Vagina (tissue), 2 donors: ENCODE measurements at regions not wholly inside any gene's neighbourhood (a gene's known extent, or its start where the extent isn't known, plus 50 kb on each side); places are given as distances from the start of the nearest gene placed in this dataset.

ENCODE experiments used
- CTCF ChIP-seq, 3 experiments: fragments of 450-650 bp in 2 of 3; fragments of 200-600 bp in 1 of 3; sonication (generic) in 1 of 3; IDR thresholded peaks; one replicate each; pipeline ENCODE4 v1.5.1; 2017 to 2019; ENCODE audit warnings: antibody characterized with exemption in 3 of 3, mild to moderate bottlenecking in 2 of 3, moderate library complexity in 2 of 3
- POLR2AphosphoS5 ChIP-seq, 2 donors: sonication (generic); formaldehyde crosslinking; IDR thresholded peaks; one replicate each; pipeline ENCODE4 v1.9.0; 2017; ENCODE audit warnings: antibody characterized with exemption in 2 of 2, mild to moderate bottlenecking in 2 of 2, low read depth in 1 of 2; ENCODE audit not compliant: insufficient read depth in 1 of 2

- TF ChIP-seq CTCF (IDR thresholded peaks at IDR 0.05) (no peak), POLR2AphosphoS5 (IDR thresholded peaks at IDR 0.05; ENCODE audit: insufficient read depth in 1 of 2, low read depth in 1 of 2) (no peak)
These were observed 159.5 kb downstream of the POU4F1 start for GRCh38 chr13:78443839-78444238.
